ENCODE measurements at regions not wholly inside any gene's neighbourhood (a gene's known extent, or its start where the extent isn't known, plus 50 kb on each side); places are given as distances from the start of the nearest gene placed in this dataset.

DNA sequence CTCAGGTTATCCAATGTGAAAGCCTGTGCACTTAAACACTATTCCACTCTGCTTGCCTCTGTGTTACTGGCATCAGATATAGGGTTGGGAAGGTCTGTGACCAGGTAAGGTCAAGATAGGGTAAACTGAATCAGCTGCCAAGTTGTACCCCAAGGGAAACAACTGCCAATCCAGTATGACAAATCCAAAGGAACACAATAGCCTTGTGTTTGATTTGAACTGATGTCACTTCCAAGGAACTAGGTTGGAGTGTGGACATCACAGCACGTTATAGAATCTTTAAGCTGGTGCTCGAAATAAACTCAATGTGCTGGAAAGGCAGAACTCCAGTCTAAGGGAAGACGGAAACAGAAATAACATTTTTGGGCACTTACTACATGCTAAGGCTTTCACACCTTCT, 223.4 kb upstream of the BTG1 start:
- POLR2A ChIA-PET, result no interaction called here

DNA sequence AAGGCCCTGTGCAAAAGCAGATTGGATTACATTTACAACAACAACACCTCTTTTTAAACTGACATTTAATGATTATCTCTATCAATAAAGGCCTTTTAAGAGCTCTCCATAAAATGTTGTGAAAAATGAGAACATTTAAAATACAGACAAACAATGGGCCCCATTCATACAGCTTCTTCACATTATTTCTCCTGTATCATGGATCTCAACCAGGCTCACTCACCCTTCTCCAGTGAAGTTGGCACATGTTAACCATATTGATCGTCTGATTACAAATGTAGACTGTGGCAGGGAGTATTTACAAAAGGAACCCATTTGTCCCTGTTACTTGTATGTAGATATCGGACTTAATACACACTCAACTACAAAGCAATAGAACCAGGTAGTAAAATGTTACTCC, 220.2 kb upstream of the BTG1 start:
- intact Hi-C loops (cut with micrococcal nuclease; ENCODE audit: unreplicated experiment) (no loop called here), in situ Hi-C loops (cut with HindIII; ENCODE audit: low pct_unique_long_range_greater_than_20kb, low sequenced_read_pairs) (no loop called here)
- H3K4me3 ChIP-seq (ENCODE audit: low read depth in 2 of 2, low read length in 2 of 2), result no peak overlapping the region
- no peaks in the 10 kb centered on the region for H3K4me1 ChIP-seq (ENCODE audit: control insufficient read depth, insufficient read depth, low read length)
- TF ChIP-seq POLR2AphosphoS5 (IDR thresholded peaks at IDR 0.05; ENCODE audit: low read depth, low read length), result no peak
- TF ChIP-seq, protein P1, sequence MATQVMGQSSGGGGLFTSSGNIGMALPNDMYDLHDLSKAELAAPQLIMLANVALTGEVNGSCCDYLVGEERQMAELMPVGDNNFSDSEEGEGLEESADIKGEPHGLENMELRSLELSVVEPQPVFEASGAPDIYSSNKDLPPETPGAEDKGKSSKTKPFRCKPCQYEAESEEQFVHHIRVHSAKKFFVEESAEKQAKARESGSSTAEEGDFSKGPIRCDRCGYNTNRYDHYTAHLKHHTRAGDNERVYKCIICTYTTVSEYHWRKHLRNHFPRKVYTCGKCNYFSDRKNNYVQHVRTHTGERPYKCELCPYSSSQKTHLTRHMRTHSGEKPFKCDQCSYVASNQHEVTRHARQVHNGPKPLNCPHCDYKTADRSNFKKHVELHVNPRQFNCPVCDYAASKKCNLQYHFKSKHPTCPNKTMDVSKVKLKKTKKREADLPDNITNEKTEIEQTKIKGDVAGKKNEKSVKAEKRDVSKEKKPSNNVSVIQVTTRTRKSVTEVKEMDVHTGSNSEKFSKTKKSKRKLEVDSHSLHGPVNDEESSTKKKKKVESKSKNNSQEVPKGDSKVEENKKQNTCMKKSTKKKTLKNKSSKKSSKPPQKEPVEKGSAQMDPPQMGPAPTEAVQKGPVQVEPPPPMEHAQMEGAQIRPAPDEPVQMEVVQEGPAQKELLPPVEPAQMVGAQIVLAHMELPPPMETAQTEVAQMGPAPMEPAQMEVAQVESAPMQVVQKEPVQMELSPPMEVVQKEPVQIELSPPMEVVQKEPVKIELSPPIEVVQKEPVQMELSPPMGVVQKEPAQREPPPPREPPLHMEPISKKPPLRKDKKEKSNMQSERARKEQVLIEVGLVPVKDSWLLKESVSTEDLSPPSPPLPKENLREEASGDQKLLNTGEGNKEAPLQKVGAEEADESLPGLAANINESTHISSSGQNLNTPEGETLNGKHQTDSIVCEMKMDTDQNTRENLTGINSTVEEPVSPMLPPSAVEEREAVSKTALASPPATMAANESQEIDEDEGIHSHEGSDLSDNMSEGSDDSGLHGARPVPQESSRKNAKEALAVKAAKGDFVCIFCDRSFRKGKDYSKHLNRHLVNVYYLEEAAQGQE (IDR thresholded peaks at IDR 0.05; ENCODE audit: insufficient read depth in 1 of 2, low read depth in 2 of 2, low read length in 1 of 2), result no peak
- no peak for TF ChIP-seq TCF7L2 (IDR thresholded peaks at IDR 0.05; ENCODE audit: low read depth, low read length)
- TF ChIP-seq, protein P2, sequence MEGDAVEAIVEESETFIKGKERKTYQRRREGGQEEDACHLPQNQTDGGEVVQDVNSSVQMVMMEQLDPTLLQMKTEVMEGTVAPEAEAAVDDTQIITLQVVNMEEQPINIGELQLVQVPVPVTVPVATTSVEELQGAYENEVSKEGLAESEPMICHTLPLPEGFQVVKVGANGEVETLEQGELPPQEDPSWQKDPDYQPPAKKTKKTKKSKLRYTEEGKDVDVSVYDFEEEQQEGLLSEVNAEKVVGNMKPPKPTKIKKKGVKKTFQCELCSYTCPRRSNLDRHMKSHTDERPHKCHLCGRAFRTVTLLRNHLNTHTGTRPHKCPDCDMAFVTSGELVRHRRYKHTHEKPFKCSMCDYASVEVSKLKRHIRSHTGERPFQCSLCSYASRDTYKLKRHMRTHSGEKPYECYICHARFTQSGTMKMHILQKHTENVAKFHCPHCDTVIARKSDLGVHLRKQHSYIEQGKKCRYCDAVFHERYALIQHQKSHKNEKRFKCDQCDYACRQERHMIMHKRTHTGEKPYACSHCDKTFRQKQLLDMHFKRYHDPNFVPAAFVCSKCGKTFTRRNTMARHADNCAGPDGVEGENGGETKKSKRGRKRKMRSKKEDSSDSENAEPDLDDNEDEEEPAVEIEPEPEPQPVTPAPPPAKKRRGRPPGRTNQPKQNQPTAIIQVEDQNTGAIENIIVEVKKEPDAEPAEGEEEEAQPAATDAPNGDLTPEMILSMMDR (IDR thresholded peaks at IDR 0.05), result no peak
- TF ChIP-seq SIN3A (IDR thresholded peaks at IDR 0.05; ENCODE audit: borderline replicate concordance, insufficient read depth, low read depth, low read length), result no peak
- no peaks in the 10 kb centered on the region for H3K36me3 ChIP-seq (ENCODE audit: control insufficient read depth, insufficient read depth, low read length)
- H3K27ac ChIP-seq (ENCODE audit: low read length), result no peak overlapping the region
- H3K27me3 ChIP-seq (ENCODE audit: control insufficient read depth, insufficient read depth, low read length), result no peaks in the 10 kb centered on the region
- no peaks in the 10 kb centered on the region for H3K9me3 ChIP-seq (ENCODE audit: control insufficient read depth, insufficient read depth, low read depth, low read length)
- ATAC-seq, result no peak
- DNase-seq (ENCODE audit: low read depth, low spot score), result no peak
- ChIA-PET CTCF (no interaction called here), POLR2A (no interaction called here)
- BruUV-seq (replicated peaks), result no TSS peak

More for the DNA sequence above, 223.4 kb upstream of the BTG1 start:
- BruUV-seq (replicated peaks), result no TSS peak
- intact Hi-C loops (cut with micrococcal nuclease; ENCODE audit: unreplicated experiment), result no loop called here
- TF ChIP-seq TCF7L2 (IDR thresholded peaks at IDR 0.05; ENCODE audit: low read depth, low read length) (no peak), POLR2AphosphoS5 (IDR thresholded peaks at IDR 0.05; ENCODE audit: low read depth, low read length) (no peak), SIN3A (IDR thresholded peaks at IDR 0.05; ENCODE audit: borderline replicate concordance, insufficient read depth, low read depth, low read length) (no peak)
- TF ChIP-seq, protein P1 (IDR thresholded peaks at IDR 0.05; ENCODE audit: insufficient read depth in 1 of 2, low read depth in 2 of 2, low read length in 1 of 2), result no peak
- TF ChIP-seq, protein P2 (IDR thresholded peaks at IDR 0.05), result no peak
- Histone ChIP-seq H3K9me3 (ENCODE audit: control insufficient read depth, insufficient read depth, low read depth, low read length) (no peaks in the 10 kb centered on the region), H3K36me3 (ENCODE audit: control insufficient read depth, insufficient read depth, low read length) (no peaks in the 10 kb centered on the region), H3K27ac (ENCODE audit: low read length) (no peak overlapping the region), H3K27me3 (ENCODE audit: control insufficient read depth, insufficient read depth, low read length) (no peaks in the 10 kb centered on the region), H3K4me1 (ENCODE audit: control insufficient read depth, insufficient read depth, low read length) (no peaks in the 10 kb centered on the region), H3K4me3 (ENCODE audit: low read depth in 2 of 2, low read length in 2 of 2) (no peak overlapping the region)
- no peak for DNase-seq (ENCODE audit: low read depth, low spot score)
- CTCF ChIA-PET, result no interaction called here
- no peak for ATAC-seq
- in situ Hi-C loops (cut with HindIII; ENCODE audit: low pct_unique_long_range_greater_than_20kb, low sequenced_read_pairs), result no loop called here
